Stomach (tissue), 8 donors: ENCODE measurements at regions not wholly inside any gene's neighbourhood (a gene's known extent, or its start where the extent isn't known, plus 50 kb on each side); places are given as distances from the start of the nearest gene placed in this dataset.

Experiments
- DNase-seq, 2 donors: peaks; one replicate each; pipeline versions ENCODE4 v3.0.0 to v3.0.0-alpha.2; 2013 to 2019
- H3K27ac ChIP-seq, 5 donors: fragments of 200-600 bp in 4 of 5; sonication (generic) in 4 of 5; one replicate each; pipeline ENCODE4 v1.5.1; 2013 to 2019; ENCODE audit warnings: mild to moderate bottlenecking in 1 of 5, moderate library complexity in 1 of 5
- H3K27me3 ChIP-seq, 3 donors: fragments of 200-600 bp; sonication (generic); one replicate each; pipeline ENCODE4 v1.5.1; 2017 to 2019; ENCODE audit warnings: mixed run types in 1 of 3
- H3K36me3 ChIP-seq, 4 donors: fragments of 200-600 bp; sonication (generic); 1 replicate in 3 of 4; 2 replicates in 1 of 4; pipeline ENCODE4 v1.5.1; 2016 to 2019
- H3K4me1 ChIP-seq, 4 donors: fragments of 200-600 bp; sonication (generic); one replicate each; pipeline ENCODE4 v1.5.1; 2016 to 2019
- H3K4me3 ChIP-seq, 4 donors: fragments of 200-600 bp; sonication (generic) in 3 of 4; one replicate each; pipeline ENCODE4 v1.5.1; 2016 to 2019; ENCODE audit warnings: mild to moderate bottlenecking in 1 of 4
- H3K9me3 ChIP-seq, 4 donors: fragments of 200-600 bp; sonication (generic); one replicate each; pipeline ENCODE4 v1.5.1; 2016 to 2019
- CTCF ChIP-seq, 7 experiments: fragments of 450-650 bp in 4 of 7; fragments of 200-600 bp in 3 of 7; sonication (generic) in 3 of 7; IDR thresholded peaks; one replicate each; pipeline ENCODE4 v1.5.1; 2016 to 2019; ENCODE audit warnings: antibody characterized with exemption in 7 of 7, control low read depth in 2 of 7, mild to moderate bottlenecking in 1 of 7
- EP300 ChIP-seq: sonication (generic); formaldehyde crosslinking; IDR thresholded peaks from one replicate; pipeline ENCODE4 v1.6.1; 2017; ENCODE audit warnings: antibody characterized with exemption
- POLR2A ChIP-seq, 4 donors: fragments of 450-650 bp; IDR thresholded peaks; one replicate each; pipeline ENCODE4 v1.6.1; 2016; ENCODE audit warnings: antibody characterized with exemption in 4 of 4, control low read depth in 2 of 4, mild to moderate bottlenecking in 1 of 4, moderate library complexity in 1 of 4
- POLR2AphosphoS5 ChIP-seq, 3 donors: sonication (generic); formaldehyde crosslinking; IDR thresholded peaks; one replicate each; pipeline ENCODE4 v1.6.1; 2016; ENCODE audit warnings: antibody characterized with exemption in 3 of 3
- WGBS, 5 donors: extraction: QIAGEN DNeasy Blood & Tissue Kit in 3 of 5; methylation state at CpG; one replicate each; pipeline versions ENCODE4 v1.1.5 to v1.1.7; 2013 to 2018; 5-methylcytosine and 5-hydroxymethylcytosine counted together
- intact Hi-C: fragments of 100-400 bp; cut with DNase I; formaldehyde crosslinking; loops from one replicate; pipeline ENCODE4 v1.15.1; 2023; ENCODE audit warnings: low total_unique reads
- donor health status: healthy with polysubstance abuse.
- donor health status: Bipolar disorder and iron deficiency.
- donor health status: healthy.

- TF ChIP-seq CTCF (IDR thresholded peaks at IDR 0.05) (no peak), EP300 (no peak)
- H3K27me3 ChIP-seq = peaks cover 6 to 72% (median 28%) of the 10 kb centered on the region in 3 donors
- H3K9me3 ChIP-seq = peaks cover 0 to 8% (median 0%) of the 10 kb centered on the region in 4 donors
- no peaks in the 10 kb centered on the region for H3K36me3 ChIP-seq
- DNase-seq = peak in 1 of 2 donors; percentile 4
- H3K4me1 ChIP-seq = no peaks in the 10 kb centered on the region
- intact Hi-C loops = no loop called here
- 24 to 40% (median 33%) methylated on average over 7 of the region's 7 CpGs for WGBS, 5 donors
- H3K4me3 ChIP-seq = no peak overlapping the region
- H3K27ac ChIP-seq = no peak overlapping the region
Observed at GRCh38 chr1:29478879-29479278, 242.6 kb downstream of the PTPRU start.

- no peaks in the 10 kb centered on the region for H3K36me3 ChIP-seq
- H3K27me3 ChIP-seq = peaks cover 6 to 77% (median 33%) of the 10 kb centered on the region in 3 donors
- peak in 1 of 2 donors; percentile 10 for DNase-seq
- intact Hi-C loops = no loop called here
- H3K9me3 ChIP-seq = peaks cover 0 to 8% (median 0%) of the 10 kb centered on the region in 4 donors
- H3K4me3 ChIP-seq = no peak overlapping the region
- no peaks in the 10 kb centered on the region for H3K4me1 ChIP-seq
- TF ChIP-seq EP300 (no peak), CTCF (IDR thresholded peaks at IDR 0.05) (no peak), POLR2A (IDR thresholded peaks at IDR 0.05) (no peak), POLR2AphosphoS5 (IDR thresholded peaks at IDR 0.05) (no peak)
- 4 to 10% (median 6%) methylated on average over 17 to 37 of the region's 37 CpGs for WGBS, 5 donors
- no peak overlapping the region for H3K27ac ChIP-seq
Observed at GRCh38 chr1:29478151-29478791, 241.9 kb downstream of the PTPRU start.

- WGBS, 5 donors = 60 to 81% (median 74%) methylated on average over 4 to 7 of the region's 7 CpGs
- H3K4me1 ChIP-seq = no peaks in the 10 kb centered on the region
- no peak overlapping the region for H3K27ac ChIP-seq
- H3K27me3 ChIP-seq = peaks cover 6 to 85% (median 25%) of the 10 kb centered on the region in 3 donors
- peak in 1 of 2 donors; percentile 21 for DNase-seq
- intact Hi-C loops = no loop called here
- no peaks in the 10 kb centered on the region for H3K36me3 ChIP-seq
- TF ChIP-seq EP300 (no peak), POLR2AphosphoS5 (IDR thresholded peaks at IDR 0.05) (no peak), CTCF (IDR thresholded peaks at IDR 0.05) (no peak), POLR2A (IDR thresholded peaks at IDR 0.05) (no peak)
- H3K4me3 ChIP-seq = no peak overlapping the region
- no peaks in the 10 kb centered on the region for H3K9me3 ChIP-seq
Observed at GRCh38 chr1:29475326-29475725, 239.0 kb downstream of the PTPRU start.

GRCh38 chr1:29474274-29475244 is 238.2 kb downstream of the PTPRU start:
- peak in 1 of 2 donors; percentile 1 for DNase-seq
- Histone ChIP-seq H3K36me3 (no peaks in the 10 kb centered on the region), H3K27ac (no peak overlapping the region), H3K9me3 (no peaks in the 10 kb centered on the region), H3K27me3 (peaks cover 1 to 83% (median 19%) of the 10 kb centered on the region in 3 donors), H3K4me3 (no peak overlapping the region), H3K4me1 (no peaks in the 10 kb centered on the region)
- 38 to 50% (median 41%) methylated on average over 8 to 9 of the region's 9 CpGs for WGBS, 5 donors
- no peak for TF ChIP-seq POLR2AphosphoS5 (IDR thresholded peaks at IDR 0.05)
- TF ChIP-seq POLR2A (IDR thresholded peaks at IDR 0.05) = no peak
- TF ChIP-seq EP300 = no peak
- no peak for TF ChIP-seq CTCF (IDR thresholded peaks at IDR 0.05)
- intact Hi-C loops = no loop called here
